ENCODE measurements at regions not wholly inside any gene's neighbourhood (a gene's known extent, or its start where the extent isn't known, plus 50 kb on each side); places are given as distances from the start of the nearest gene placed in this dataset.

DNA sequence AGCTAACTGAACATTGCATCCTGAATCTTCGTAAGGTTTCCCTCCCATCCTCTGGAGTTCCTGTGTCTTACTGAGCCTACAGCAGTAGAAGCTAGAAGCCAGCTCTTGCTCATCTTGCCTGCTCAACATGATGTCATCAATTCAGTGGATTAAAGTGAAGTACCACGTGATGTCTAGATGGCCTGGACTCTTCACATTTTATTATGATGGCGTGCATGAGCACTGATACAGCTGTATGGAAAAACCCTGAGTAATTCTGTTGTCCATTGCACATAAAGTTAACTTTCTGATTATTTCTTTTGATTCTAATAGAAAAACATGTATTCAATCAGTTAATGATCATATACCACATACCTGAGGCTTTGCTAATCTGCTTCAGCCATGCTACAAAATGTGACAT, 2387.7 kb upstream of the TENM3 start:
- no peak for DNase-seq

DNA sequence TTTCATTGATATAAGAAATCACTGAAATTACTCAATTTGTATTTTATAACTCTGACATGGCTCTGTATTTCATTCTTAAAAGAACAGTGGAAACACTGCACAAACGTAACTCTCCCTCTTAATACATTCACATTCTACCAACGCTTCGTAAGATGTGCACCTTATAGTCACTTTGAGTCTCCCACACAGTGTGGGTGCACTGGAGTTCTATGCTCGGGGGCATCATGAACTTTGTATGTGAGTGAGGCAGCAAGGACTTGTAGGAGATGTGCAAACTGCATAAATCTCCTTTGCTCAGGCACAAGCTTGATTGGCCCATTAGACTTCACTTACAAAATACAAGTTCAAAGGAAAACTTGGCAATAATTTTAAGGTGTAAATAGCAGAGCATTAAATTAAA, 2385.0 kb upstream of the TENM3 start:
- no peak for DNase-seq

DNA sequence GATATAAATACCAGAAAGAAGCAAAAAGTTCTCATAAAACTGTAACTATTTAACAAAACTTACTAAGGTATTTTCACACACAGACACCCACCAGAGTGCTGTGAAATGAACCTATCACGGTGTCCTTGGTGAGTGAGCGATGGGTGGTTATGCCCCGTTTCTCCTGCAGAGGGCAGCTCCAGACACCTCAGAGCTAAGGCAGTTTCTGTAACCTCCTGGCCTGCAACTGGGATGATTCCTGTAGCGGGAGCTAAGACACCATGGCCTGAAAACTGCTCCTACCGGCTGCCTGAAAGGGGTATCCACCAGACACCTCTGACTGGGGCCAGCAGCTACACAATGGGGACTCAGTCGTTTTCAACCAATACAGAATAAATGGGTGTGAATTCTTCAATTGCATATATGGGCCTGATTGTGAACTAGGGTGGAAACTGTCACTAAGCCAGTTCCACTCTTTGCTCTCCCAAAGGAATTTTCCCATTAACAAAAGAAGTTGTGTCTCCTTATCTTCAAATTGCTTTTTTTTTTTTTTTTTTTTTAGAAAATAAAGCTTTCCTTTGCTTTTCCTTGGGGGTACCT, 2375.8 kb upstream of the TENM3 start:
- DNase-seq: peak; percentile 61

DNA sequence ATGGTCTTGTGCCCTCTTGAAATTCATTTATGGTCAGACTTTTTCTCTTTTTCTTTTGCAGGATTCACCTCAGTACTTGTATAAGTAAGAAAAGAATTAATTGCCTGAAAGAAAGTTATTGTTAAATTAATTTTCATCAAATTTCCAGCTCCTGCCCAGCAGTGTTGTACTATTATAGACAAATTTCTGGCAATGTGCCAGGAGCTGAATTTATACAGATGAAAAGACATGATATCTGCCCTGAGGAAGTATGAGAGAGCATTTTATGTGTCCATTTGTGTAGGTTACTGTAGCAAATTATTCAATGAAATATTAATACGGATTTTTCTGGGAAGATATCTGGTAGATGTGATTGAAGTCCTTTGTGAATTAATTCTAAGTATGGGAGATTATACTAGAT, 2371.5 kb upstream of the TENM3 start:
- DNase-seq: no peak

DNA sequence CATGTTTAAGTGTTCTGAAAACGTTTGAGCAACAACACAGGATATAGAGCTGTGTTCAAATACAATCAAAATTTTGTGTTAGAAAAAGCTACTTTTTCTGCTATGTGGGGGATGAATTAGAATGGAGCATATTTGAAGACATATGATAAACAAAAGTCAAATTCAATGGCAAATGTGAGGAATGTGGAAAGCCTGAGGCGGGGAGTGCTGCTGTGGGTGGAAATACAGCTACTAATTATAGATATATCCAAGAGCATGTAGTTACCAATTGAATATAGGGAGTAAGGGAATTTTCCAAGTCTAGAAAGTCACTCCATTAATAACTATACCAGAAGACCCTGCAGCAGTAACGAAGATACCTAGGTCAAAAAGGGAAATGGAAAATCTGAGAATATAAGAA, 2370.4 kb upstream of the TENM3 start:
- DNase-seq: no peak

DNA sequence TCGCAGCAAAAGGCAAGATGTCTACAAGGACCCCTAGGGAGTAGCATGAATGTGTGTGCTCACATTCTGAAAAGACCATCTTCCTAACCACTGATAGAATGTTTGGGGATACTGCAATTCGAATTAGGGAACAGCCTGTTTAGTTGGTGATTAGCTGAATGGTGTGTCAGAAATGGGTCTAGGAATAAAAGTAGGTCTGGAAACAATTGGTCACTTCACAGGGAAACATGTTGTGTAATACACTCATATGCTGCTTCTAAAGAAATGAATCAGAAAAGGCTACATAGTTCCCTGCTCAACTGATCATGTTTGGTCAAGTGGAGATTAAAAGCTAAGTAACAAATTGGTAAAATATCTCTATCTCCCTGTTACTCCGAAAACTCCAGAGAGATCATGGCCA, 2362.4 kb upstream of the TENM3 start:
- DNase-seq: no peak

DNA sequence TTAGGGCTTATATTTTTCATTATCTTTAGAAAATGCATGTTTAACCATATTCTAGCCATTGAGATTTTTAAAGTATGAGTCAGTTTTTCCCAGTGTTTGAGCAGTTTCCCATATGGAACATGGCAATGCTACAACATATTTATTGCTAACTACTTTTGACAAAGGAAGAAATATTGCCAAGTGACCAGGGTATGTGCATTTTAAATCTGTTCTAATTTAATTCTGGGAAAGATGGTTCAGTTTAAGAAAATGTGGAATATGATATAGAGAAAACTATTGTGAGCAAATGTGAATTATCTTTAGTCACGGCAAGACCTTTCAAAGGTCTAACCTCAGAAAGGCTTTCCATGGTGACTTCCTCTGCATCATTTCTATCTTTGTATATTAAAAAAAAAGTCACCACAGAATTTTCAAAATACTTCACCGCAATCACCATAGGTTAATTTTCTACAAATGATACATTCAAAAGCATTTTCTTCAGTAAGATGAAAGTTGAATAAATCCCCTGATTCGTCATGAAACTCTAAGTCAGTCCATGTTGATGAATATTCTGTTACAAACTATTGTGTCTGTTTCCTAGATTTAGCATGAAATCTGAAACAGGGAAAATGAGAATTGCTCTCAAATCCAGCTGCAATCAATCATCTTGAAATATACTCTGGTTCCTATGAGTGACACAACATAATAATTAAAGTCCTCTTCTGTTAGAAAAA, 2349.0 kb upstream of the TENM3 start:
- peak; percentile 45 for DNase-seq

DNA sequence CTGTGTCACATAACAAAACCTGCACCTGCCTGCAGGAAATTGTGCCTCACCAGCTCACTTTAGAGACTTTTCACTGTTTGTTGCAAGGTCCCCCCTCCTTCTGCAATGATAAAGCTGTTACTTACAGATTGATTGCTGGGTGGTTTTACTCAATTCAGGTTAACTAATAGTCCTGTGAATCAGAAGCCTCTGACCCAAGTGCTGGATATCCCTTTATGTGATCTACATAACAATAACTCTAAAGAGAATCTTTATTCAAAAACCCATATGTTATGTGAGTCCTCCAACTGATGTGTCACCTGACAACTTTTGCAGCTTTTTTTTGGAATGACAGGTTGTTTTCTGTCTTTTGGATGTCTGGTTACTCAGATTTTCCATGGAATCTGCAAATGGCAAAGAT, 2323.6 kb upstream of the TENM3 start:
- DNase-seq: no peak

DNA sequence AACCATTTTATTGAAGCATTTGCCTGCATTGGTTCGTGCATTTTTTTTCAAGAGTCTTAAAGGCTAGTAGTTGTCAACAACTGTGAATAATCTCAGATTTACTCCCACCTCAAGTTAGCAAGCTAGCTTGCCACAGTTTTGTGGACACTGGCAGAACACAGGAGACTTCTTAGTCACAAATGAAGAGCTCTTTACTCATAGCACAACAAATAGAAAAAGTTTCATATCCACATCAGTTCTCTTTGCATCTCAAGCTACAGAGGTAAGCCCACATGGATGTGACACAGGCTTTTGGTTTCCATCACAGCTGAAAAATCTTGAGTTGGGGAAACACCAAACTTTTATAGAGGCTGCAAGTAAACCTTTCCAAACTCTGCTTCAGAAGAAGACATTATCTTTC, 2315.7 kb upstream of the TENM3 start:
- DNase-seq: no peak

DNA sequence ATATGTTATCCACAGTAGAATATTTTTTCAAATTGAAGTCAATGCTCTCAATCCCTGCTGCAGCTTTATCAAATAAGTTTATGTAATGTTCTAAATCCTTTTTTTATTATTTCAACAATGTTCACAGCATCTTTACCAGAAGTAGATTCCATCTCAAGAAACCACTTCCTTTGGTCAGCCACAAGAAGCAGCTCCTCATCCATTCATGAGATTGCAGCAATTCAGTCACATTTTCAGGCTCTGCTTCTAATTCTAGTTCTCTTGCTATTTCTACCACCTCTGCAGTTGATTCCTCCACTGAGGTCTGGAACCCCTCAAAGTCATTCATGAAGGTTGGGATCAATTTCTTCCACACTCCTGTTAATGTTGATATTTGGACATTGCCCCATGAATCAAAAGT, 2301.3 kb upstream of the TENM3 start:
- no peak for DNase-seq

DNA sequence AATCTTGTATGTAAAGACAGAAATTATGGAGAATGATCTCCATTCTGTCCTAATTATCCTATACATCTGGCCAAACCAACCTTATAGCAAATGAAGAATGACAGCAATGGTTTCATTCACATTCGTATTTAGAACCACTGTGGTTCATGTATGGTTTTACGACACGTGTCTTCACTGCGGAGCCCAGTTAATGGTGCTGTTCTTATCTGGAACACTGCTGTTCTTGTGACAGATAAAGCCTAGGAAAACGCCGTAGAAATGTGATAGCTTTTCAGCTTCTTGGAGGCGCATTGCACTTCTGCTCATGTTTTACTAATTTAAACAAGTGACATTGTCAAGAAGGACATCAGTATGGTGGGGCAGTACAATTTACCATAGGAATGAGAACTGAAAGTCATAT, 2266.4 kb upstream of the TENM3 start:
- DNase-seq: no peak

DNA sequence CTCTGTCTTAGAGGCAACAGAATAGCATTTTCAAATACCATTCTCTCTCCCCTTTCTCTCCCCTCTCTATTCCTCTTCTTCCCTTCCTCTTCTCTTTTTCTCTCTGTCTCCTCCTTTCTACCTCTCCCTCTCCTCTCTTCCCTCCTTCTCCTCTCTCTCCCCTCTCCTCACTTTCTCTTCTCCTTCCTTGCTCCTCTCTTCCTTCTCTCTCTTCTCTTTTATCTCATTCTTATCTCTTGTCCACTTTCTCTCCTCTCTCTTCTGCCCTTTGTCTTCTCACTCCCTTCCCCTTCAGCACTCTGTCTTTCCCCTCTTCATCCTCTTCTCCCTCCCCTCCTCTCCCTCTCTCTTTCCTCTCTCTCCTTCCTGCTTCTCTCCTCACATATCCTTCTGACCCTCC, 2265.8 kb upstream of the TENM3 start:
- DNase-seq: no peak

DNA sequence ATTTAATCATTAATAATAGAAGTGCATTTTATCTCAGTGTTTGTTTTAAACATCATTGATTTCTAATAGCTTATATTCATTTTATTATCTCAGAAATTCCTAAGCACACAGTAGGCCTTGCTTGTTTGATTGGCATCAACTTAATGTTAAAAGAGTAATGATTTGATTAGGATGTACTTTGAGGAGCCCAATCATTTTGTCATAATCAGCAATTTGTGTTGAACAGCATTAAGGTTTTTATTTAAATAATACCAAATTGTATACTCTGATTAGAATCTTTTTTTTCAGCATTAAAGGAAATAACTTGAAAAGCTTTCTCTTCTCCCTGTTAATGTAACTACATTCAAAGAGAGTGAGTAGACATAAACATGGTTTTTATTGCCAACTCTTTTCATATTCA, 2262.0 kb upstream of the TENM3 start:
- no peak for DNase-seq

DNA sequence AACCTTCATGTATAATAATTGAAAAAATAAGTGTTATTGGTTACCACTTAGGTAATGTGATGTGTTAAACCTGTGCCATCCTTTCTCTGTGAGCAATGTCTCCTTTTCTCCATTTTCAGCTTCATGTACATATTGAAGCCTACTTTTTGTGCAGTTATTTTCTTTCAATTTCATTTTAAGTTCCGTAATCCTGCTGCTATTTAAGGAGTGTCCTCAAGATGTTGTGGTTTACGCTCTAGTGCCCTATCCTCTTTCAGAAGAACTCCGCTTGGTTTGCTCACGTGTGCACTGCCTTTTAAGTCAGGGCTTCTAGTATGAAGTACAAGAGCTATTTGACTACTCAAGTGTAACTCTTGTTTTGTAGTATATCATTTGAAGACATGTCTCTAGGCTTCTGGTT, 2253.2 kb upstream of the TENM3 start:
- no peak for DNase-seq

DNA sequence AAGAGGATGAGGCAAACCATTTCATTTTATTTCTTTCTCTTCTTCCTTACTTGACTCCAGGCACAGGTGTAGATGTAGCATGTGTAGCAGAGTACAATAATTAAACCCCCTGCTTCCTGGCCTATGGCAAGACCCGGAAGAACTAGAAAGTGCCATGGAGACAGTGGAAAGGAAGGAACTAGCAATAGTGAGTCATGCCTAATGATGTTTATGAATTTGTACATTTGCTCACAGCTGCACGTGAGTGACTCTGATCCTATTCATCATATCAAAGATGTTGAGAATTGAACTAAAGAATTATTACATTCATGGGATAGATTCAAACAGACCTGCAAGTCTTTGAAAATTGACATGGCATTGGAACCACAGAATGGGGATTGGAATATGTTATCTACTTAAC, 2233.9 kb upstream of the TENM3 start:
- DNase-seq: no peak

DNA sequence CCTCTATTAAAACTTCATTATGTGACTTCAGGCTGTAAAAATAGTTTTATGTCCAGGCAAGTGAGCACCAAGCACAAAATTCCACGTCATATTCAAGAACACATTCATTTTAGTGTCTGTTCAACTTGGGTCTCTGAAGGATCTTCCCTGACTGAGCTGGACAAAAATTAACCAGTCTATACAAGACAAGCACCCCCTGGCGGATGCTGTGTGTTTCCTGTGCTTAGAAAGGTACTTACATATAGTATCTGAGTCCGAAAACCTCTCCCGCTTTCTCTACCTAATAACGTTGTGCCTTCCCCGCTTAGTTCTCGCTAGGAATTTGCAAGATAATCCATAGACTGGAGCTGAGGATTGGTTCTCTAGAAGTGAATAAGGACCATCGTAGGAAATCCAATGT, 2214.5 kb upstream of the TENM3 start:
- peak; percentile 54 for DNase-seq

DNA sequence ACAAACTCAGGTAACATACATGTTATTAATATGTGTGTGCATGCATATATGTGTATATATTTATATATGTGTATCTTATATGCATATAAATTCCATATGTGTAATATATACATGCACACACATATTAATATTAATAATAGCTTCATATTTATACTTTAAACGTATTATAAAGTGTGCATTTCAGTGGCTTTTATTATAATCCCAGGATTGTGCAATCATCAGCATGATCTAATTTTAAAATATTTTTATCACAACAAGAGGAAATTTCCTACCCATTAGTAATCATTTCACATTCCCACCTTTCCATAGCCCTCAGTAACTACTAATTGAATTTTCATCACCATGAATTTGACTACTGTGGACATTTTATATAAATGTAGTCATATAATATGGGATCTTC, 2211.9 kb upstream of the TENM3 start:
- DNase-seq: no peak

DNA sequence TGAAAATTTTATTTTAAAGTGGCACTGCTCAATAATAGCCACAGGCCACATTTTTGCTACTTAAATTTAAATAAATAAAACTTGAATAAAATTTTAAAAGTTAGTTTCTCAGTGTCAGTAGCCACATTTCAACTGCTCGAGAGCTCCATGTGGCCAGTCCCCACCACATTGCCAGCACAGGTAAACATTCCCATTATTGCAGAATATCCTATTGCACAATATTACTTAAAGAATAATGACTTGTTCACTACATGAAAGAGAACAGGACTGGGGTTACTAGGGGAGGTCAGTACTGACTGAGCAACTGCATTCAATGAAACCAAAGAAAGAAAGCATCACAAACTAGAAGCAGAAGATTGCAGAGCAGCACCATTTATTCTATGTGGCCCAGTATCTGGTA, 2201.6 kb upstream of the TENM3 start:
- DNase-seq: no peak

DNA sequence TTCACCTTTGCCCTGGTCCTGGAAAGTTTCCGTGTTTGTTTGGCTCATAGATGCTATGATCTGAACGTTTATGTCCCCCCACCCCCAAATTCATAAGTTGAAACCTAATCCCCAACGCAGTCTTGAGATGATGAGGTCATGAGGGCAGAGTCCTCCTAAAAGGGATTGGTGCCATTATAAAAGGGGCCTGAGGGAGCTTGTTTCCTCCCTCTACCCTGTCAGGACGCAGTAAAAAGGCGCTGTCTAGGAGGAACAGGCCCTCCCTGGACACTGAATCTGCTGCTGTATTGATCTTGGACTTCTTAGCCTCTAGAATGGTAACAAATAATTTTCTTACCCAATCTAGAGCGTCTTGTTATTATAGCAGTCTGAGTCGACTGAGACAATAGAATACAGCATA, 2190.6 kb upstream of the TENM3 start:
- DNase-seq: no peak

DNA sequence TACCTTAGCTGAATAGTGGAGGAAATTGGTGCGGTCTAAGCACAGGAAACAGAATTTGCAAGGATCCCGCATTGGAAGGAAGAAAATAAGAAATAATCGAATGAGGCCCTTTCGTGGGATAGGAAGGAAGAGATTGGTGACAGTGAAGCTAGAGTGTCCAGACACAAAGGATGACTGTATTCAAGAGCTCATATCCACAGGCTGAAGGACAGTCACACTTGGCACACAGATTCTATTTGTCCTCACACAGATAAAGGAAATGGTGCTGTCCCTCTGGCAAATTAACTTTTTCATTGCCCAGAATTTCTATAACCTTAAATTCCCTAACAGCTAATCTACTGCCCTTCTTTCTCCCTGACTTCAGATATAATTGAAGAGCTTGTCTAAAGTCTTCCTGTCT, 2188.9 kb upstream of the TENM3 start:
- no peak for DNase-seq

DNA sequence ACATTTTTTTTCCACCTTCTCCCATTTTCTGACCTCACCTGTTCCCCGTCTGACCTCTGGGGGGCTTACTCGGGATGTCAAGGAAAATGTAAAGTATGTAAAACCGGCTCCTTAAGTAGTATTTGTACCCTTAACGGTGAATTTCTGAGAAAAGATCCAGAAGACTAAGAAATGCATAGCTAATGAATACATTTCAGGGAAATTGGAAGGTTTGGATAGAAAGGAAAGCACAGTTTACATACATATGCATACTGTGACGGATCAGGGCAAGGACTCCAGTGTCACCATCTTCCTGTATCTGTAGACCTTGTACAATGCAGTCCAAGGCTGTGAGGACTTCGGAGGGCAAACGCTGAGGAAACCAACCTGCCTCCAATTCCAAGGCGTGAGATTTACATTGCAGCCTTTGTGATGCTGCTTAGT, 2185.9 kb upstream of the TENM3 start:
- peak; percentile 5 for DNase-seq

DNA sequence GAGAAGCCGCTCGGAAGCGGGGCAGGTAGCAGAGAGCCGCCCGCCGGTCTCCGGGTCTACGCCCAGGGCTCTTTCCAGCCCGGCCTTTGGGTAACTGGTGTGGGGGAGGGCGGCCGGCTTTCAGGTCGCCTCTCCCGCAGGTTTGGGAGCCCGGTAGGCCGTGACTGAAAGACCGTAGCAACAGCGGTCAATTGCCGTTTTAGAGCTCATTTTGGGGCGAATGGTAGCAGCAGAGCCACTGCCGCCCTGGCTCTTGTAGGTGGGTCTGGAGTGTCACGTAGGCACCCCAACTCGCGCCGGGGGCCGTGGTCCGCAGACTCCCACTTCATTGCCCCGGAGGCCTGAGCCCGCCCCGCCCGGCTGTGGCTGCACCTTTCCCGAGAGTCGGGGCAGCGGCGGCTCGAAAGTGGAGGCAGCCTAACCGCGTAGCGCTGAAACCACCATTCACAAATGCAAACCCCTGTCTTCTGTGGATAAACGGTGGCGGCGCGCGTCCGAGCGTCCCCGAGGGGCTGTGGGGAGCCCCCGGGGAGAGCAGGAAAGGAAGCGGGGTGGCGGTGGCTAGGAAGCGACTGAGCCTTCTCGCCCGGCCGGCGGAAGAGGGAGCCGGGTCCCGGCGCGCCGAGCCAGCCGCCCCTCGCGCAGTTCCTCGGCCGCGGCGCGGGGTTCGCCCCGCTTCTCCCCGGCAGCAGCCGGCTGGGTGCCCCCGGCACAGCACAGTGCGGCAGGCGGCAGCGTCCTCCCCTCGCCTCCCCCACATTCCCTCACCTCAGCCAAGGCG, 2185.1 kb upstream of the TENM3 start:
- peak; percentile 19 for DNase-seq

DNA sequence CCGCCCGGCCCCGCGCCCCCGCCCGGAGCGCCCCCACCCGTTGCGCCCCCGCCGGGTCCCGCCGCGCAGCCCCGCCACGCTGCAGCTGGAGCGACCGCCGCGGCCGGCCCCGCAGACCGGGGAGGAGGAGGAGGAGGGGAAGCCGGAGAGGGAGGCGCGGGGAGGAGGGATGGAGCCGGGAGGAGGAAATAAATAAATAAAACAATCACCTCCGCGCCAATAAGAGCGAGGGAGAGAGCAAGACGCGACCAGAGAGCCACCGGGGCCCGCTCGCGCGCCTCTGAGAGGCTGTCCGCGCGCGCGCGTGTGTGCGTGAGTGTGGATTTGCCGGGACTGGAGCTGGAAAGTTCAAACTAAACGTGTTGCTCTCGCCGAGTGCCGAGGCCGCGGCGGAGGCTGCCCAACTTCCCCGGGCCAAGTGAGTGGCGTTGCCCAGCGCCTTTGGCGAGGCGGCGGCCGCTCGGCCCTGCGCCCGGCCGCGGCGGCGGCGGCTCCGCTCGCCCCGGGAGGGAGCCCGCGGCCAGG, 2184.4 kb upstream of the TENM3 start:
- DNase-seq: peak; percentile 79
